A549 (cell line): ENCODE measurements at regions not wholly inside any gene's neighbourhood (a gene's known extent, or its start where the extent isn't known, plus 50 kb on each side); places are given as distances from the start of the nearest gene placed in this dataset.

Experiments used
- ATAC-seq, 2 experiments: fragments of 200-7000 bp in 1 of 2; fragments of >200 bp in 1 of 2; cut with Nextera tagmentation in 1 of 2; cut with Tn5 transposase in 1 of 2; 3 replicates each; pipeline versions ENCODE4 v1.8.0 to v1.9.1; 2018 to 2020; ENCODE audit warnings: mild to moderate bottlenecking in 1 of 2, moderate library complexity in 1 of 2
- CTCF ChIA-PET: fragments of 300-600 bp; sonication (Branson Sonifier 250); formaldehyde crosslinking; extraction: SDS; loops from one replicate; lab custom pipeline; 2021; ENCODE audit warnings: antibody characterized with exemption, inconsistent platforms; lab: Yijun Ruan, JAX
- POLR2A ChIA-PET: fragments of 350-600 bp; formaldehyde crosslinking; extraction: SDS; loops from one replicate; lab custom pipeline; 2021; ENCODE audit warnings: antibody characterized with exemption, inconsistent platforms; lab: Yijun Ruan, JAX
- DNase-seq, 2 experiments: peaks; one replicate each; pipeline versions ENCODE4 v3.0.0 to v3.0.0-alpha.2; 2011 to 2016; ENCODE audit warnings: low read depth in 1 of 2, low spot score in 1 of 2
- FAIRE-seq: peaks from 2 replicates; lab custom pipeline; 2011; peaks lifted over from hg19 to GRCh38; lab: Jason Lieb, UNC
- H3K27ac ChIP-seq, 2 experiments: fragments of >200 bp; sonication (Bioruptor Twin); formaldehyde crosslinking; 3 replicates each; pipeline ENCODE4 v1.5.1; 2016 to 2017
- H3K4me1 ChIP-seq: fragments of >200 bp; sonication (Bioruptor Twin); formaldehyde crosslinking; 3 replicates; pipeline ENCODE4 v1.6.1; 2016
- H3K4me2 ChIP-seq: fragments of >200 bp; sonication (Bioruptor Twin); formaldehyde crosslinking; 3 replicates; pipeline ENCODE4 v1.6.1; 2016
- H3K4me3 ChIP-seq: fragments of >200 bp; sonication (Bioruptor Twin); formaldehyde crosslinking; 3 replicates; pipeline ENCODE4 v1.5.1; 2016
- H3K9me3 ChIP-seq: fragments of >200 bp; sonication (Bioruptor Twin); formaldehyde crosslinking; 3 replicates; pipeline ENCODE4 v1.6.1; 2016
- CBX8 ChIP-seq: fragments of 200-600 bp; sonication (generic); IDR thresholded peaks from 2 replicates; pipeline ENCODE4 v1.6.1; 2016
- CEBPB ChIP-seq, 2 experiments: fragments of >200 bp in 1 of 2; sonication (Bioruptor Twin) in 1 of 2; formaldehyde crosslinking in 1 of 2; IDR thresholded peaks; 2 replicates each; pipeline ENCODE4 v1.6.1; 2012 to 2016
- CHD2 ChIP-seq: fragments of 150-350 bp; IDR thresholded peaks from 2 replicates; pipeline ENCODE4 v1.6.1; 2014; ENCODE audit warnings: low read length; ENCODE audit not compliant: partially characterized antibody
- CHD4 ChIP-seq: fragments of 200-600 bp; sonication (generic); IDR thresholded peaks from 2 replicates; pipeline ENCODE4 v1.6.1; 2016; ENCODE audit warnings: antibody characterized with exemption, mild to moderate bottlenecking, borderline replicate concordance
- EHF ChIP-seq: fragments of 250-450 bp; sonication (Bioruptor Pico); IDR thresholded peaks from 2 replicates; pipeline ENCODE4 v1.5.0; 2020; ENCODE audit warnings: mild to moderate bottlenecking
- ESRRA ChIP-seq: fragments of 150-350 bp; IDR thresholded peaks from 2 replicates; pipeline ENCODE4 v1.6.1; 2014; ENCODE audit warnings: mild to moderate bottlenecking, low read length, borderline replicate concordance
- FOXS1 ChIP-seq: fragments of 250-450 bp; sonication (Bioruptor Pico); IDR thresholded peaks from 2 replicates; pipeline ENCODE4 v1.5.0; 2020; ENCODE audit warnings: mild to moderate bottlenecking, moderate library complexity
- GATA3 ChIP-seq: IDR thresholded peaks from 2 replicates; pipeline ENCODE4 v1.6.1; 2012; ENCODE audit warnings: borderline replicate concordance
- HDAC2 ChIP-seq: fragments of 200-600 bp; sonication (generic); IDR thresholded peaks from 2 replicates; pipeline ENCODE4 v1.6.1; 2016
- HEYL ChIP-seq: fragments of 250-450 bp; sonication (Bioruptor Pico); IDR thresholded peaks from 2 replicates; pipeline ENCODE4 v1.8.0; 2021; ENCODE audit warnings: mild to moderate bottlenecking, moderate library complexity
- HOXB13 ChIP-seq: fragments of 250-450 bp; sonication (Bioruptor Pico); IDR thresholded peaks from 2 replicates; pipeline ENCODE4 v1.5.0; 2020; ENCODE audit warnings: low read depth, mild to moderate bottlenecking, moderate library complexity
- JUNB ChIP-seq: fragments of >200 bp; sonication (Bioruptor Twin); formaldehyde crosslinking; IDR thresholded peaks from 2 replicates; pipeline ENCODE4 v1.6.1; 2016
- MAFK ChIP-seq: fragments of 450-650 bp; IDR thresholded peaks from 2 replicates; pipeline ENCODE4 v1.6.1; 2014; ENCODE audit not compliant: partially characterized antibody
- MAZ ChIP-seq: fragments of 150-350 bp; IDR thresholded peaks from 2 replicates; pipeline ENCODE4 v1.6.1; 2014; ENCODE audit warnings: antibody characterized with exemption, low read depth, low read length, borderline replicate concordance
- PHF8 ChIP-seq: fragments of 200-600 bp; sonication (generic); IDR thresholded peaks from 2 replicates; pipeline ENCODE4 v1.6.1; 2016; ENCODE audit warnings: low read depth, mild to moderate bottlenecking, antibody characterized with exemption, moderate library complexity, borderline replicate concordance
- RAD21 ChIP-seq, 2 experiments: fragments of >200 bp in 1 of 2; sonication (Bioruptor Twin) in 1 of 2; formaldehyde crosslinking in 1 of 2; IDR thresholded peaks in 1 of 2; conservative IDR thresholded peaks in 1 of 2; 2 replicates in 1 of 2; 3 replicates in 1 of 2; pipeline ENCODE4 v1.6.1; 2012 to 2018; ENCODE audit warnings: inconsistent platforms in 1 of 2
- RCOR1 ChIP-seq: fragments of 150-350 bp; IDR thresholded peaks from 2 replicates; pipeline ENCODE4 v1.6.1; 2014; ENCODE audit warnings: antibody characterized with exemption, low read length, low read depth
- RNF2 ChIP-seq: fragments of 200-600 bp; sonication (generic); IDR thresholded peaks from 2 replicates; pipeline ENCODE4 v1.6.1; 2016; ENCODE audit warnings: low read depth, mild to moderate bottlenecking, antibody characterized with exemption, moderate library complexity, borderline replicate concordance
- SMC3 ChIP-seq: fragments of >200 bp; sonication (Bioruptor Twin); formaldehyde crosslinking; IDR thresholded peaks from 3 replicates; pipeline ENCODE4 v1.6.1; 2018; ENCODE audit warnings: inconsistent platforms
- TFCP2L1 ChIP-seq: fragments of 250-450 bp; sonication (Bioruptor Pico); IDR thresholded peaks from 2 replicates; pipeline ENCODE4 v1.5.0; 2021; ENCODE audit warnings: mild to moderate bottlenecking
- TP53 ChIP-seq: fragments of 250-450 bp; sonication (Bioruptor Pico); IDR thresholded peaks from 2 replicates; pipeline ENCODE4 v1.5.0; 2021; ENCODE audit warnings: mild to moderate bottlenecking, moderate library complexity
- ZC3H11A ChIP-seq: fragments of 450-650 bp; IDR thresholded peaks from 2 replicates; pipeline ENCODE4 v1.6.1; 2014; ENCODE audit warnings: antibody characterized with exemption, mild to moderate bottlenecking
- ZFP36 ChIP-seq: fragments of 450-650 bp; IDR thresholded peaks from 2 replicates; pipeline ENCODE4 v1.6.1; 2014; ENCODE audit warnings: borderline replicate concordance; ENCODE audit not compliant: partially characterized antibody
- ZNF302 ChIP-seq: fragments of 250-450 bp; sonication (Bioruptor Pico); IDR thresholded peaks from 2 replicates; pipeline ENCODE4 v1.9.0; 2021; ENCODE audit warnings: inconsistent platforms, mild to moderate bottlenecking, moderate library complexity
- WGBS: methylation state at CpG from one replicate; pipeline ENCODE4 v1.1.6; 2017; ENCODE audit errors: missing lambda C conversion rate; 5-methylcytosine and 5-hydroxymethylcytosine counted together
- TF ChIP-seq, protein P1 (sequence below): IDR thresholded peaks from 2 replicates; pipeline ENCODE4 v1.6.1; 2012; ENCODE audit warnings: low read depth, borderline replicate concordance
- TF ChIP-seq, protein P2 (sequence below): fragments of 250-450 bp; sonication (Bioruptor Pico); IDR thresholded peaks from 2 replicates; pipeline ENCODE4 v1.5.0; 2021; ENCODE audit warnings: mild to moderate bottlenecking, moderate library complexity, borderline replicate concordance
- TF ChIP-seq, protein P3 (sequence below): fragments of 200-600 bp; sonication (generic); IDR thresholded peaks from 2 replicates; pipeline ENCODE4 v1.6.1; 2016; ENCODE audit warnings: antibody characterized with exemption, mild to moderate bottlenecking, moderate library complexity
- TF ChIP-seq, protein P4 (sequence below): fragments of 450-650 bp; IDR thresholded peaks from 2 replicates; pipeline ENCODE4 v1.6.1; 2014; ENCODE audit warnings: antibody characterized with exemption

DNA sequence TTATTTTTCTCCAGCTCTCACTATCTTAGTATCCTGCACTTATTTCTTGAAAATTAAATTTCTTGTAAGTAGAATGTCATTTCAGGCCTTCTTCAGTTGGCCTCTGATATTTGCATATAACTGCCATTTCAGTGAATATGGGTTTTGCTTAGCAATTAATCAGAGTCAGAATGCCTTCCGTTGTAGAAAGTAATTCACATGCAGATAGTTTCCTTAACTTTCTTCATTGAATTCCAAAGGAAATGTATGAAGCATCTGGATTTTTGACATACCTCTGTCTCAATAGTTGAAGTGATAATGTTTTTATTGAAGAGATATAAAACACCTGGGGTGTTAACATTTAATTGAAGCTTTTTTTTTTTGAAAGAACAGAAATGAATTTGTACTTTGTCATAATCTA is 914.1 kb upstream of the NXPH2 start:
- POLR2A ChIA-PET = no interaction called here
- WGBS = 55% methylated on average over 1 of the region's 1 CpG
- FAIRE-seq = no peak

DNA sequence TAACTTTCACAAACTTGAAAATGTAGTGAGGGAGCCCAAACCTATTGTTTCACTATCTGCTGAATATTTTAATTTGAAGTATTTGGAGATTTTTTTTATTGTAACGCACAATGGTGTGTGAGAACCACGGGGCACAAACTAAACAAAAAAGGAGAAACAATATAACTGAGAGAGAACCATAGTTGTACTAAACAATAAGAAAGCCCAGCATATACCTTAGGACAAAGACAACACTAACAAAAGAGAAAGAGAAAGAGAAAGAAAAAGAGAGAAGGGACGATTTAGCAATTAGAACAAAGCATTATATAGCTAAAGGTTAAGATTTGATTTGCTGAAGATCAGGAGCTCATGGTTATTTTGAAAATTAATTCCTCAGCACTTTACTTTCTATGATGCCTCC is 906.0 kb upstream of the NXPH2 start:
- 42% methylated on average over 3 of the region's 3 CpGs for WGBS
- Histone ChIP-seq H3K4me2 (no peak overlapping the region), H3K4me1 (no peaks in the 10 kb centered on the region), H3K4me3 (no peak overlapping the region), H3K9me3 (no peaks in the 10 kb centered on the region), H3K27ac (no peak overlapping the region)
- no peak for TF ChIP-seq RNF2
- no peak for TF ChIP-seq HDAC2
- TF ChIP-seq TFCP2L1 (CRISPR knock-in tag) = no peak
- TF ChIP-seq ZC3H11A = no peak
- TF ChIP-seq MAZ = no peak
- no peak for TF ChIP-seq GATA3
- no peak for TF ChIP-seq ZNF302
- FAIRE-seq (no peak), ATAC-seq (no peak), DNase-seq (no peak)
- ChIA-PET POLR2A (no interaction called here), CTCF (no interaction called here)

More for the DNA sequence above, 914.1 kb upstream of the NXPH2 start:
- H3K4me1 ChIP-seq = no peaks in the 10 kb centered on the region
- no peaks in the 10 kb centered on the region for H3K9me3 ChIP-seq
- H3K4me3 ChIP-seq = no peak overlapping the region
- no peak overlapping the region for H3K27ac ChIP-seq
- TF ChIP-seq CHD4 (no peak), ZFP36 (no peak), HEYL (CRISPR knock-in tag) (no peak), CHD2 (no peak), JUNB (no peak), SMC3 (no peak), CEBPB (IDR thresholded peaks at IDR 0.05) (no peak), TP53 (no peak), RCOR1 (no peak), RAD21 (conservative IDR thresholded peaks at IDR 0.05 in 1 of 2, IDR thresholded peaks at IDR 0.05 in 1 of 2) (no peak), FOXS1 (CRISPR knock-in tag) (no peak), HOXB13 (no peak), PHF8 (no peak)
- TF ChIP-seq, protein P1, sequence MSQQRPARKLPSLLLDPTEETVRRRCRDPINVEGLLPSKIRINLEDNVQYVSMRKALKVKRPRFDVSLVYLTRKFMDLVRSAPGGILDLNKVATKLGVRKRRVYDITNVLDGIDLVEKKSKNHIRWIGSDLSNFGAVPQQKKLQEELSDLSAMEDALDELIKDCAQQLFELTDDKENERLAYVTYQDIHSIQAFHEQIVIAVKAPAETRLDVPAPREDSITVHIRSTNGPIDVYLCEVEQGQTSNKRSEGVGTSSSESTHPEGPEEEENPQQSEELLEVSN = no peak
- TF ChIP-seq, protein P2, sequence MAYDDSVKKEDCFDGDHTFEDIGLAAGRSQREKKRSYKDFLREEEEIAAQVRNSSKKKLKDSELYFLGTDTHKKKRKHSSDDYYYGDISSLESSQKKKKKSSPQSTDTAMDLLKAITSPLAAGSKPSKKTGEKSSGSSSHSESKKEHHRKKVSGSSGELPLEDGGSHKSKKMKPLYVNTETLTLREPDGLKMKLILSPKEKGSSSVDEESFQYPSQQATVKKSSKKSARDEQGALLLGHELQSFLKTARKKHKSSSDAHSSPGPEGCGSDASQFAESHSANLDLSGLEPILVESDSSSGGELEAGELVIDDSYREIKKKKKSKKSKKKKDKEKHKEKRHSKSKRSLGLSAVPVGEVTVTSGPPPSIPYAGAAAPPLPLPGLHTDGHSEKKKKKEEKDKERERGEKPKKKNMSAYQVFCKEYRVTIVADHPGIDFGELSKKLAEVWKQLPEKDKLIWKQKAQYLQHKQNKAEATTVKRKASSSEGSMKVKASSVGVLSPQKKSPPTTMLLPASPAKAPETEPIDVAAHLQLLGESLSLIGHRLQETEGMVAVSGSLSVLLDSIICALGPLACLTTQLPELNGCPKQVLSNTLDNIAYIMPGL = no peak
- ATAC-seq (no peak), DNase-seq (no peak)
- H3K4me2 ChIP-seq = no peak overlapping the region
- CTCF ChIA-PET = no interaction called here

DNA sequence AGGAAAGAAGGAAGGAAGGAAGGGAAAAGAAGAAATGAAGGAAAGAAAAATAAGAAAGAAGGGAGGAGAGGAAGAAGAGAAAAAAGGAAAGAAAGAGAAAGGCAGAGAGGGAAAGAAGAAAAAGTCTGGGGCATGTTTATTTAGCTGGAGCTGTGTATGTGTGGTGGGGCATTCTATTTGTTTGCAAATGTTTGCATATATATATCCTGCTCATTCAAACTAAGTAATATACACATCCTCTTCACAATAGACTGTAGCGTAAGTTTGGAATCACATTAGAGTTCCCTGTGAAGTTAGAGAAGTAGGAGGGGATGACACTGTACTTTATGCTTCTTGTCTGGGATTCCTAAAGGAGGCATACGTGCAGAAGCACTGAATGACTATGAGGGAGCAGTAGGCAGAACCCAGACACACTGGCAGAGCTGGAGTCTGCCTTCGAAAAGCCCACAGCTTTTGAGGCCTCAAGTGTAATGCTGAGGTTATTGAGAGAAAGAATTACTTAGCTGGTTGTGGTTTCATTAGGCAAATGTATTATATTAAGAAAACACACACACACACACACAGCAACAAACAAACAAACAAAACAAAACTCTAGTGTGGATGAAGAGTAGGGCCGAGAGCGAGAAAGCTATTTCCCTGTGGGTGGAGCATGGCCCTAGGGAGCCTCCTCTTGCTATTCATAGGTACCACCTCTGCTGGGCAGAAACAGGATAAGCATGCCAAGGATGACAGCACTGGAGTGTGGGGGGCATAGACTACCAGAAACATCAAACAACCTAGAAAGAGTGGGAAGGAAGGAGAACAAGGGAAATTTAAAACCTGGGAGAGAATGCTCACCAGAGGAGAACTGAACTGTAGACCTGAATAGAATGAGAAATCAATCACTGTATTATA is 905.1 kb upstream of the NXPH2 start:
- Histone ChIP-seq H3K9me3 (no peaks in the 10 kb centered on the region), H3K4me3 (no peak overlapping the region), H3K4me1 (no peaks in the 10 kb centered on the region), H3K4me2 (no peak overlapping the region), H3K27ac (no peak overlapping the region)
- no peak for FAIRE-seq
- WGBS = 46% methylated on average over 5 of the region's 5 CpGs
- CTCF ChIA-PET = no interaction called here
- POLR2A ChIA-PET = no interaction called here
- ATAC-seq = peak in 1 of 2 experiments; percentile 61; a peak in 3 of 6 replicates
- peak in 1 of 2 experiments; percentile 3 for DNase-seq
- TF ChIP-seq, protein P3, sequence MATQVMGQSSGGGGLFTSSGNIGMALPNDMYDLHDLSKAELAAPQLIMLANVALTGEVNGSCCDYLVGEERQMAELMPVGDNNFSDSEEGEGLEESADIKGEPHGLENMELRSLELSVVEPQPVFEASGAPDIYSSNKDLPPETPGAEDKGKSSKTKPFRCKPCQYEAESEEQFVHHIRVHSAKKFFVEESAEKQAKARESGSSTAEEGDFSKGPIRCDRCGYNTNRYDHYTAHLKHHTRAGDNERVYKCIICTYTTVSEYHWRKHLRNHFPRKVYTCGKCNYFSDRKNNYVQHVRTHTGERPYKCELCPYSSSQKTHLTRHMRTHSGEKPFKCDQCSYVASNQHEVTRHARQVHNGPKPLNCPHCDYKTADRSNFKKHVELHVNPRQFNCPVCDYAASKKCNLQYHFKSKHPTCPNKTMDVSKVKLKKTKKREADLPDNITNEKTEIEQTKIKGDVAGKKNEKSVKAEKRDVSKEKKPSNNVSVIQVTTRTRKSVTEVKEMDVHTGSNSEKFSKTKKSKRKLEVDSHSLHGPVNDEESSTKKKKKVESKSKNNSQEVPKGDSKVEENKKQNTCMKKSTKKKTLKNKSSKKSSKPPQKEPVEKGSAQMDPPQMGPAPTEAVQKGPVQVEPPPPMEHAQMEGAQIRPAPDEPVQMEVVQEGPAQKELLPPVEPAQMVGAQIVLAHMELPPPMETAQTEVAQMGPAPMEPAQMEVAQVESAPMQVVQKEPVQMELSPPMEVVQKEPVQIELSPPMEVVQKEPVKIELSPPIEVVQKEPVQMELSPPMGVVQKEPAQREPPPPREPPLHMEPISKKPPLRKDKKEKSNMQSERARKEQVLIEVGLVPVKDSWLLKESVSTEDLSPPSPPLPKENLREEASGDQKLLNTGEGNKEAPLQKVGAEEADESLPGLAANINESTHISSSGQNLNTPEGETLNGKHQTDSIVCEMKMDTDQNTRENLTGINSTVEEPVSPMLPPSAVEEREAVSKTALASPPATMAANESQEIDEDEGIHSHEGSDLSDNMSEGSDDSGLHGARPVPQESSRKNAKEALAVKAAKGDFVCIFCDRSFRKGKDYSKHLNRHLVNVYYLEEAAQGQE = no peak
- TF ChIP-seq ZNF302 (no peak), CBX8 (no peak), ESRRA (no peak), EHF (no peak), JUNB (no peak), TFCP2L1 (CRISPR knock-in tag) (no peak), GATA3 (no peak), MAFK (no peak), TP53 (no peak)
- TF ChIP-seq, protein P4, sequence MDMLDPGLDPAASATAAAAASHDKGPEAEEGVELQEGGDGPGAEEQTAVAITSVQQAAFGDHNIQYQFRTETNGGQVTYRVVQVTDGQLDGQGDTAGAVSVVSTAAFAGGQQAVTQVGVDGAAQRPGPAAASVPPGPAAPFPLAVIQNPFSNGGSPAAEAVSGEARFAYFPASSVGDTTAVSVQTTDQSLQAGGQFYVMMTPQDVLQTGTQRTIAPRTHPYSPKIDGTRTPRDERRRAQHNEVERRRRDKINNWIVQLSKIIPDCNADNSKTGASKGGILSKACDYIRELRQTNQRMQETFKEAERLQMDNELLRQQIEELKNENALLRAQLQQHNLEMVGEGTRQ = no peak
